PC-3 (cell line): ENCODE measurements at regions not wholly inside any gene's neighbourhood (a gene's known extent, or its start where the extent isn't known, plus 50 kb on each side); places are given as distances from the start of the nearest gene placed in this dataset.

Source experiments
- EZH2 ChIP-seq: fragments of 300-600 bp; sonication (generic); IDR thresholded peaks from one replicate; pipeline ENCODE4 v1.6.1; 2017; ENCODE audit warnings: antibody characterized with exemption, mild to moderate bottlenecking, low read length; ENCODE audit not compliant: unreplicated experiment
- TF ChIP-seq, protein P1 (sequence below): fragments of 300-600 bp; sonication (generic); conservative IDR thresholded peaks from 2 replicates; pipeline ENCODE4 v1.5.1; 2017; ENCODE audit warnings: antibody characterized with exemption, low read depth, mild to moderate bottlenecking, low read length

- TF ChIP-seq, protein P1, sequence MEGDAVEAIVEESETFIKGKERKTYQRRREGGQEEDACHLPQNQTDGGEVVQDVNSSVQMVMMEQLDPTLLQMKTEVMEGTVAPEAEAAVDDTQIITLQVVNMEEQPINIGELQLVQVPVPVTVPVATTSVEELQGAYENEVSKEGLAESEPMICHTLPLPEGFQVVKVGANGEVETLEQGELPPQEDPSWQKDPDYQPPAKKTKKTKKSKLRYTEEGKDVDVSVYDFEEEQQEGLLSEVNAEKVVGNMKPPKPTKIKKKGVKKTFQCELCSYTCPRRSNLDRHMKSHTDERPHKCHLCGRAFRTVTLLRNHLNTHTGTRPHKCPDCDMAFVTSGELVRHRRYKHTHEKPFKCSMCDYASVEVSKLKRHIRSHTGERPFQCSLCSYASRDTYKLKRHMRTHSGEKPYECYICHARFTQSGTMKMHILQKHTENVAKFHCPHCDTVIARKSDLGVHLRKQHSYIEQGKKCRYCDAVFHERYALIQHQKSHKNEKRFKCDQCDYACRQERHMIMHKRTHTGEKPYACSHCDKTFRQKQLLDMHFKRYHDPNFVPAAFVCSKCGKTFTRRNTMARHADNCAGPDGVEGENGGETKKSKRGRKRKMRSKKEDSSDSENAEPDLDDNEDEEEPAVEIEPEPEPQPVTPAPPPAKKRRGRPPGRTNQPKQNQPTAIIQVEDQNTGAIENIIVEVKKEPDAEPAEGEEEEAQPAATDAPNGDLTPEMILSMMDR: no peak
- no peak for TF ChIP-seq EZH2
Measured at GRCh38 chrX:88603237-88603636, 143.8 kb upstream of the CPXCR1 start.
